ENCODE measurements at regions not wholly inside any gene's neighbourhood (a gene's known extent, or its start where the extent isn't known, plus 50 kb on each side); places are given as distances from the start of the nearest gene placed in this dataset.

GRCh38 chr2:146530886-146531285 is 1313.9 kb upstream of the ACVR2A start:
- H3K4me2 ChIP-seq (ENCODE audit: low read length, poor library complexity, severe bottlenecking): no peak overlapping the region
- H3K14ac ChIP-seq (ENCODE audit: low read length in 2 of 2): no peak overlapping the region
- no peak for DNase-seq
- no peaks in the 10 kb centered on the region for H3K4me1 ChIP-seq (ENCODE audit: control insufficient read depth, insufficient read depth, low read depth, low read length)
- H3K27ac ChIP-seq (ENCODE audit: low read length, poor library complexity, severe bottlenecking): no peak overlapping the region
- H2BK5ac ChIP-seq (ENCODE audit: low read depth, low read length, poor library complexity, severe bottlenecking): no peak overlapping the region
- H2AFZ ChIP-seq (ENCODE audit: low read depth, low read length): no peak overlapping the region
- H3K27me3 ChIP-seq (ENCODE audit: control insufficient read depth in 1 of 2, insufficient read depth in 1 of 2, low read length in 2 of 2): no peaks in the 10 kb centered on the region
- H3K79me1 ChIP-seq (replicated peaks; ENCODE audit: low read length, poor library complexity, severe bottlenecking): no peaks in the 10 kb centered on the region
- H4K91ac ChIP-seq (ENCODE audit: low read length): no peak overlapping the region
- no peak overlapping the region for H3K4me3 ChIP-seq (ENCODE audit: insufficient read depth in 1 of 2, low read depth in 1 of 2, low read length in 2 of 2)
- no peak overlapping the region for H2AK5ac ChIP-seq (ENCODE audit: low read length, severe bottlenecking)
- no peaks in the 10 kb centered on the region for H3K9me3 ChIP-seq (ENCODE audit: control insufficient read depth, low read length)
- H3K18ac ChIP-seq (ENCODE audit: low read depth in 1 of 2, low read length in 2 of 2): no peak overlapping the region
- H2BK120ac ChIP-seq (ENCODE audit: low read depth, low read length): no peak overlapping the region
- H3K36me3 ChIP-seq (ENCODE audit: control insufficient read depth in 1 of 2, insufficient read depth in 2 of 2, low read depth in 1 of 2, low read length in 2 of 2): no peaks in the 10 kb centered on the region
- no peak overlapping the region for H3K9ac ChIP-seq (ENCODE audit: low read length)
- no peak overlapping the region for H3K23ac ChIP-seq (ENCODE audit: low read length in 2 of 2)
- H3K4ac ChIP-seq (ENCODE audit: low read depth in 1 of 2, low read length in 2 of 2): no peak overlapping the region
- no peak overlapping the region for H2BK12ac ChIP-seq (ENCODE audit: low read length in 2 of 2)
- no peak overlapping the region for H4K8ac ChIP-seq (ENCODE audit: low read length)
- H2BK15ac ChIP-seq (ENCODE audit: low read depth, poor library complexity, severe bottlenecking): no peak overlapping the region

GRCh38 chr2:146527166-146527565 is 1317.7 kb upstream of the ACVR2A start:
- H3K4ac ChIP-seq (ENCODE audit: low read depth in 1 of 2, low read length in 2 of 2): no peak overlapping the region
- no peaks in the 10 kb centered on the region for H3K79me1 ChIP-seq (replicated peaks; ENCODE audit: low read length, poor library complexity, severe bottlenecking)
- no peak overlapping the region for H2AFZ ChIP-seq (ENCODE audit: low read depth, low read length)
- H3K23ac ChIP-seq (ENCODE audit: low read length in 2 of 2): no peak overlapping the region
- H3K27ac ChIP-seq (ENCODE audit: low read length, poor library complexity, severe bottlenecking): no peak overlapping the region
- H3K4me3 ChIP-seq (ENCODE audit: insufficient read depth in 1 of 2, low read depth in 1 of 2, low read length in 2 of 2): no peak overlapping the region
- DNase-seq: no peak
- no peaks in the 10 kb centered on the region for H3K4me1 ChIP-seq (ENCODE audit: control insufficient read depth, insufficient read depth, low read depth, low read length)
- no peak overlapping the region for H3K18ac ChIP-seq (ENCODE audit: low read depth in 1 of 2, low read length in 2 of 2)
- no peak overlapping the region for H2BK15ac ChIP-seq (ENCODE audit: low read depth, poor library complexity, severe bottlenecking)
- H3K36me3 ChIP-seq (ENCODE audit: control insufficient read depth in 1 of 2, insufficient read depth in 2 of 2, low read depth in 1 of 2, low read length in 2 of 2): no peaks in the 10 kb centered on the region
- H3K27me3 ChIP-seq (ENCODE audit: control insufficient read depth in 1 of 2, insufficient read depth in 1 of 2, low read length in 2 of 2): no peaks in the 10 kb centered on the region
- H4K91ac ChIP-seq (ENCODE audit: low read length): no peak overlapping the region
- H3K9me3 ChIP-seq (ENCODE audit: control insufficient read depth, low read length): no peaks in the 10 kb centered on the region
- no peak overlapping the region for H2BK5ac ChIP-seq (ENCODE audit: low read depth, low read length, poor library complexity, severe bottlenecking)
- H3K9ac ChIP-seq (ENCODE audit: low read length): no peak overlapping the region
- H2BK12ac ChIP-seq (ENCODE audit: low read length in 2 of 2): no peak overlapping the region
- no peak overlapping the region for H2AK5ac ChIP-seq (ENCODE audit: low read length, severe bottlenecking)
- H3K4me2 ChIP-seq (ENCODE audit: low read length, poor library complexity, severe bottlenecking): no peak overlapping the region
- no peak overlapping the region for H2BK120ac ChIP-seq (ENCODE audit: low read depth, low read length)
- no peak overlapping the region for H4K8ac ChIP-seq (ENCODE audit: low read length)
- no peak overlapping the region for H3K14ac ChIP-seq (ENCODE audit: low read length in 2 of 2)

- Histone ChIP-seq H3K36me3 (ENCODE audit: control insufficient read depth in 1 of 2, insufficient read depth in 2 of 2, low read depth in 1 of 2, low read length in 2 of 2) (no peaks in the 10 kb centered on the region), H4K91ac (ENCODE audit: low read length) (no peak overlapping the region), H3K79me1 (replicated peaks; ENCODE audit: low read length, poor library complexity, severe bottlenecking) (no peaks in the 10 kb centered on the region), H2BK15ac (ENCODE audit: low read depth, poor library complexity, severe bottlenecking) (no peak overlapping the region), H3K4ac (ENCODE audit: low read depth in 1 of 2, low read length in 2 of 2) (no peak overlapping the region), H3K27me3 (ENCODE audit: control insufficient read depth in 1 of 2, insufficient read depth in 1 of 2, low read length in 2 of 2) (no peaks in the 10 kb centered on the region), H2BK120ac (ENCODE audit: low read depth, low read length) (no peak overlapping the region), H3K4me1 (ENCODE audit: control insufficient read depth, insufficient read depth, low read depth, low read length) (no peaks in the 10 kb centered on the region), H3K27ac (ENCODE audit: low read length, poor library complexity, severe bottlenecking) (no peak overlapping the region), H2AFZ (ENCODE audit: low read depth, low read length) (no peak overlapping the region), H3K9me3 (ENCODE audit: control insufficient read depth, low read length) (no peaks in the 10 kb centered on the region), H3K23ac (ENCODE audit: low read length in 2 of 2) (no peak overlapping the region), H4K8ac (ENCODE audit: low read length) (no peak overlapping the region), H3K18ac (ENCODE audit: low read depth in 1 of 2, low read length in 2 of 2) (no peak overlapping the region), H3K4me2 (ENCODE audit: low read length, poor library complexity, severe bottlenecking) (no peak overlapping the region), H3K9ac (ENCODE audit: low read length) (no peak overlapping the region), H2BK12ac (ENCODE audit: low read length in 2 of 2) (no peak overlapping the region), H2AK5ac (ENCODE audit: low read length, severe bottlenecking) (no peak overlapping the region), H3K4me3 (ENCODE audit: insufficient read depth in 1 of 2, low read depth in 1 of 2, low read length in 2 of 2) (no peak overlapping the region), H2BK5ac (ENCODE audit: low read depth, low read length, poor library complexity, severe bottlenecking) (no peak overlapping the region), H3K14ac (ENCODE audit: low read length in 2 of 2) (no peak overlapping the region)
- peak; percentile 22 for DNase-seq
- WGBS: no CpG with 5 or more reads among the region's 1 CpG
Observed at GRCh38 chr2:146523196-146523595, 1321.6 kb upstream of the ACVR2A start.

DNA sequence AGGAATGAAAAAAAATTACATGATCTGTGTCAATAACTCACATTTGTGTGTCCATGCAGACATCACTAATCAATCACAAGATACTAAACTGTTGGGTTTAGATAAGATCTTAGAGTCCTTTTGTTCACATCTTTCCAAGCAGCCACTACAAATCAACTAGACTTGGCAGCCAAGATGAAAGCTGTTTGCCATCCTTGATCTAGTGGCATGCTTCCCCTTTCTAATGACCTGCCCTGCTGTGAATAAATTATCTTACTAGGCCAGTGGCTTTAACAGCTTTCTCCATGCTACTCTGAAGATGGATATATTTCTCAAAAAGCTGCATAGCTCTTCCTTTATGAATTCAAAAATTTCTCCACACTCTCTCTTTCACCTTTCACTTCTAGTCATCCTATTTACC is 1338.0 kb upstream of the ACVR2A start:
- Histone ChIP-seq H3K4me2 (ENCODE audit: low read length, poor library complexity, severe bottlenecking) (no peak overlapping the region), H3K9me3 (ENCODE audit: control insufficient read depth, low read length) (no peaks in the 10 kb centered on the region), H3K4ac (ENCODE audit: low read depth in 1 of 2, low read length in 2 of 2) (no peak overlapping the region), H2AFZ (ENCODE audit: low read depth, low read length) (no peak overlapping the region), H3K9ac (ENCODE audit: low read length) (no peak overlapping the region), H3K23ac (ENCODE audit: low read length in 2 of 2) (no peak overlapping the region), H3K18ac (ENCODE audit: low read depth in 1 of 2, low read length in 2 of 2) (no peak overlapping the region), H3K14ac (ENCODE audit: low read length in 2 of 2) (no peak overlapping the region), H2BK120ac (ENCODE audit: low read depth, low read length) (no peak overlapping the region), H4K91ac (ENCODE audit: low read length) (no peak overlapping the region), H2BK5ac (ENCODE audit: low read depth, low read length, poor library complexity, severe bottlenecking) (no peak overlapping the region), H2BK15ac (ENCODE audit: low read depth, poor library complexity, severe bottlenecking) (no peak overlapping the region), H3K36me3 (ENCODE audit: control insufficient read depth in 1 of 2, insufficient read depth in 2 of 2, low read depth in 1 of 2, low read length in 2 of 2) (no peaks in the 10 kb centered on the region), H2BK12ac (ENCODE audit: low read length in 2 of 2) (no peak overlapping the region), H3K27ac (ENCODE audit: low read length, poor library complexity, severe bottlenecking) (no peak overlapping the region), H3K79me1 (replicated peaks; ENCODE audit: low read length, poor library complexity, severe bottlenecking) (no peaks in the 10 kb centered on the region), H3K27me3 (ENCODE audit: control insufficient read depth in 1 of 2, insufficient read depth in 1 of 2, low read length in 2 of 2) (no peaks in the 10 kb centered on the region), H3K4me3 (ENCODE audit: insufficient read depth in 1 of 2, low read depth in 1 of 2, low read length in 2 of 2) (no peak overlapping the region), H3K4me1 (ENCODE audit: control insufficient read depth, insufficient read depth, low read depth, low read length) (no peaks in the 10 kb centered on the region), H2AK5ac (ENCODE audit: low read length, severe bottlenecking) (no peak overlapping the region), H4K8ac (ENCODE audit: low read length) (no peak overlapping the region)
- DNase-seq: no peak
